ENCODE measurements at regions not wholly inside any gene's neighbourhood (a gene's known extent, or its start where the extent isn't known, plus 50 kb on each side); places are given as distances from the start of the nearest gene placed in this dataset.
"Not testable (repeated sequence)": the region's sequence is repeated elsewhere in the genome, so short reads cannot be mapped to it uniquely, and the experiment has no call there.

- Histone ChIP-seq H3F3A (ENCODE audit: control insufficient read depth, insufficient read depth) (no peaks in the 10 kb centered on the region), H4K20me1 (ENCODE audit: control insufficient read depth, insufficient read depth, low read depth, low read length) (no peaks in the 10 kb centered on the region), H3K27ac (ENCODE audit: low read depth, low read length) (no peak overlapping the region), H3K9me2 (replicated peaks; ENCODE audit: control insufficient read depth, low read length) (no peaks in the 10 kb centered on the region), H3K9me3 (ENCODE audit: control insufficient read depth, insufficient read depth, low read length) (no peaks in the 10 kb centered on the region), H3K4me3 (ENCODE audit: low read length) (no peak overlapping the region), H3K4me1 (ENCODE audit: control insufficient read depth, low read length) (no peaks in the 10 kb centered on the region), H3K4me2 (ENCODE audit: low read length) (no peak overlapping the region), H3K27me3 (ENCODE audit: control insufficient read depth, low read length) (no peaks in the 10 kb centered on the region), H3K79me2 (ENCODE audit: control insufficient read depth, low read length) (no peaks in the 10 kb centered on the region), H3K36me3 (ENCODE audit: control insufficient read depth, low read length) (no peaks in the 10 kb centered on the region)
- peak; percentile 39 for TF ChIP-seq CTCF (IDR thresholded peaks at IDR 0.05; ENCODE audit: low read depth, low read length, poor library complexity, severe bottlenecking)
- no peak for TF ChIP-seq EZH2phosphoT487 (IDR thresholded peaks at IDR 0.05; ENCODE audit: borderline replicate concordance, low read length)
These were observed 217.0 kb upstream of the OBI1 start for GRCh38 chr13:78875792-78876580.

GRCh38 chr13:78868991-78869390 lies 210.0 kb upstream of the OBI1 start:
- Histone ChIP-seq H3K9me3 (ENCODE audit: control insufficient read depth, insufficient read depth, low read length) (no peaks in the 10 kb centered on the region), H3K79me2 (ENCODE audit: control insufficient read depth, low read length) (no peaks in the 10 kb centered on the region), H3K4me2 (ENCODE audit: low read length) (no peak overlapping the region), H3K4me3 (ENCODE audit: low read length) (no peak overlapping the region), H3K27ac (ENCODE audit: low read depth, low read length) (no peak overlapping the region), H4K20me1 (ENCODE audit: control insufficient read depth, insufficient read depth, low read depth, low read length) (no peaks in the 10 kb centered on the region), H3K36me3 (ENCODE audit: control insufficient read depth, low read length) (no peaks in the 10 kb centered on the region), H3K27me3 (ENCODE audit: control insufficient read depth, low read length) (no peaks in the 10 kb centered on the region), H3K9me2 (replicated peaks; ENCODE audit: control insufficient read depth, low read length) (no peaks in the 10 kb centered on the region), H3F3A (ENCODE audit: control insufficient read depth, insufficient read depth) (no peaks in the 10 kb centered on the region), H3K4me1 (ENCODE audit: control insufficient read depth, low read length) (no peaks in the 10 kb centered on the region)
- TF ChIP-seq EZH2phosphoT487 (IDR thresholded peaks at IDR 0.05; ENCODE audit: borderline replicate concordance, low read length) = no peak
- TF ChIP-seq CTCF (IDR thresholded peaks at IDR 0.05; ENCODE audit: low read depth, low read length, poor library complexity, severe bottlenecking) = no peak

GRCh38 chr13:78867655-78868054 lies 208.7 kb upstream of the OBI1 start:
- H3K4me2 ChIP-seq (ENCODE audit: low read length) = no peak overlapping the region
- H3K27me3 ChIP-seq (ENCODE audit: control insufficient read depth, low read length) = no peaks in the 10 kb centered on the region
- H3F3A ChIP-seq (ENCODE audit: control insufficient read depth, insufficient read depth) = no peaks in the 10 kb centered on the region
- H3K27ac ChIP-seq (ENCODE audit: low read depth, low read length) = no peak overlapping the region
- no peaks in the 10 kb centered on the region for H3K79me2 ChIP-seq (ENCODE audit: control insufficient read depth, low read length)
- H3K9me3 ChIP-seq (ENCODE audit: control insufficient read depth, insufficient read depth, low read length) = no peaks in the 10 kb centered on the region
- TF ChIP-seq CTCF (IDR thresholded peaks at IDR 0.05; ENCODE audit: low read depth, low read length, poor library complexity, severe bottlenecking) = no peak
- no peak for TF ChIP-seq EZH2phosphoT487 (IDR thresholded peaks at IDR 0.05; ENCODE audit: borderline replicate concordance, low read length)
- no peaks in the 10 kb centered on the region for H3K36me3 ChIP-seq (ENCODE audit: control insufficient read depth, low read length)
- no peaks in the 10 kb centered on the region for H3K4me1 ChIP-seq (ENCODE audit: control insufficient read depth, low read length)
- no peaks in the 10 kb centered on the region for H3K9me2 ChIP-seq (replicated peaks; ENCODE audit: control insufficient read depth, low read length)
- H3K4me3 ChIP-seq (ENCODE audit: low read length) = no peak overlapping the region
- H4K20me1 ChIP-seq (ENCODE audit: control insufficient read depth, insufficient read depth, low read depth, low read length) = no peaks in the 10 kb centered on the region

- not testable (repeated sequence) for H3K4me2 ChIP-seq (ENCODE audit: low read length); H3K9me2 ChIP-seq (replicated peaks; ENCODE audit: control insufficient read depth, low read length); H3K4me3 ChIP-seq (ENCODE audit: low read length); H3K9me3 ChIP-seq (ENCODE audit: control insufficient read depth, insufficient read depth, low read length); H3K4me1 ChIP-seq (ENCODE audit: control insufficient read depth, low read length); H3K36me3 ChIP-seq (ENCODE audit: control insufficient read depth, low read length); H4K20me1 ChIP-seq (ENCODE audit: control insufficient read depth, insufficient read depth, low read depth, low read length); H3F3A ChIP-seq (ENCODE audit: control insufficient read depth, insufficient read depth); H3K79me2 ChIP-seq (ENCODE audit: control insufficient read depth, low read length); H3K27ac ChIP-seq (ENCODE audit: low read depth, low read length); H3K27me3 ChIP-seq (ENCODE audit: control insufficient read depth, low read length)
These were observed 207.1 kb upstream of the OBI1 start for GRCh38 chr13:78866076-78866475.
